ENCODE measurements at regions not wholly inside any gene's neighbourhood (a gene's known extent, or its start where the extent isn't known, plus 50 kb on each side); places are given as distances from the start of the nearest gene placed in this dataset.

GRCh38 chr1:194394676-194395075 lies 1208.3 kb upstream of the B3GALT2 start:
- Histone ChIP-seq H3K27ac (ENCODE audit: low read length) (no peak overlapping the region), H3K9ac (ENCODE audit: low read depth, low read length) (no peak overlapping the region), H3K9me3 (ENCODE audit: insufficient read depth, low read length, severe bottlenecking) (no peaks in the 10 kb centered on the region), H3K27me3 (ENCODE audit: insufficient read depth, low read length, poor library complexity) (no peaks in the 10 kb centered on the region), H3K4me1 (ENCODE audit: insufficient read depth, low read length) (no peaks in the 10 kb centered on the region), H3K4me2 (ENCODE audit: insufficient read depth, low read length) (no peak overlapping the region), H3K4me3 (ENCODE audit: low read depth in 1 of 2, low read length in 2 of 2) (no peak overlapping the region), H4K20me1 (ENCODE audit: insufficient read depth, low read length) (no peaks in the 10 kb centered on the region), H2AFZ (ENCODE audit: low read depth, low read length) (no peak overlapping the region), H3K79me2 (ENCODE audit: insufficient read depth, low read length) (no peaks in the 10 kb centered on the region), H3K36me3 (ENCODE audit: insufficient read depth, low read length) (no peaks in the 10 kb centered on the region)
- DNase-seq, result no peak
- no peak for ATAC-seq (ENCODE audit: insufficient read depth, low read depth)
- TF ChIP-seq CTCF (IDR thresholded peaks at IDR 0.05; ENCODE audit: borderline replicate concordance, extremely low read depth, low read length, poor library complexity, severe bottlenecking) (no peak), EZH2 (IDR thresholded peaks at IDR 0.05; ENCODE audit: borderline replicate concordance, low read depth, low read length, severe bottlenecking) (no peak)

- H3K4me2 ChIP-seq (ENCODE audit: insufficient read depth, low read length), result no peak overlapping the region
- no peak overlapping the region for H3K27ac ChIP-seq (ENCODE audit: low read length)
- H3K27me3 ChIP-seq (ENCODE audit: insufficient read depth, low read length, poor library complexity), result no peaks in the 10 kb centered on the region
- H3K9me3 ChIP-seq (ENCODE audit: insufficient read depth, low read length, severe bottlenecking), result no peaks in the 10 kb centered on the region
- H3K4me1 ChIP-seq (ENCODE audit: insufficient read depth, low read length), result no peaks in the 10 kb centered on the region
- no peak overlapping the region for H2AFZ ChIP-seq (ENCODE audit: low read depth, low read length)
- H4K20me1 ChIP-seq (ENCODE audit: insufficient read depth, low read length), result no peaks in the 10 kb centered on the region
- no peaks in the 10 kb centered on the region for H3K79me2 ChIP-seq (ENCODE audit: insufficient read depth, low read length)
- ATAC-seq (ENCODE audit: insufficient read depth, low read depth) (no peak), DNase-seq (no peak)
- no peaks in the 10 kb centered on the region for H3K36me3 ChIP-seq (ENCODE audit: insufficient read depth, low read length)
- no peak overlapping the region for H3K9ac ChIP-seq (ENCODE audit: low read depth, low read length)
- no peak for TF ChIP-seq EZH2 (IDR thresholded peaks at IDR 0.05; ENCODE audit: borderline replicate concordance, low read depth, low read length, severe bottlenecking)
- TF ChIP-seq CTCF (IDR thresholded peaks at IDR 0.05; ENCODE audit: borderline replicate concordance, extremely low read depth, low read length, poor library complexity, severe bottlenecking), result no peak
- H3K4me3 ChIP-seq (ENCODE audit: low read depth in 1 of 2, low read length in 2 of 2), result no peak overlapping the region
Observed at GRCh38 chr1:194387531-194387930, 1201.1 kb upstream of the B3GALT2 start.

- Histone ChIP-seq H3K4me1 (ENCODE audit: insufficient read depth, low read length) (no peaks in the 10 kb centered on the region), H3K9me3 (ENCODE audit: insufficient read depth, low read length, severe bottlenecking) (no peaks in the 10 kb centered on the region), H3K36me3 (ENCODE audit: insufficient read depth, low read length) (no peaks in the 10 kb centered on the region), H3K79me2 (ENCODE audit: insufficient read depth, low read length) (no peaks in the 10 kb centered on the region), H3K27me3 (ENCODE audit: insufficient read depth, low read length, poor library complexity) (no peaks in the 10 kb centered on the region), H3K4me2 (ENCODE audit: insufficient read depth, low read length) (no peak overlapping the region), H3K9ac (ENCODE audit: low read depth, low read length) (no peak overlapping the region), H2AFZ (ENCODE audit: low read depth, low read length) (no peak overlapping the region), H3K4me3 (ENCODE audit: low read depth in 1 of 2, low read length in 2 of 2) (no peak overlapping the region), H4K20me1 (ENCODE audit: insufficient read depth, low read length) (no peaks in the 10 kb centered on the region), H3K27ac (ENCODE audit: low read length) (no peak overlapping the region)
- DNase-seq (no peak), ATAC-seq (ENCODE audit: insufficient read depth, low read depth) (no peak)
- TF ChIP-seq EZH2 (IDR thresholded peaks at IDR 0.05; ENCODE audit: borderline replicate concordance, low read depth, low read length, severe bottlenecking), result no peak
- no peak for TF ChIP-seq CTCF (IDR thresholded peaks at IDR 0.05; ENCODE audit: borderline replicate concordance, extremely low read depth, low read length, poor library complexity, severe bottlenecking)
Observed at GRCh38 chr1:194378517-194378916, 1192.1 kb upstream of the B3GALT2 start.

- H3K27me3 ChIP-seq (ENCODE audit: insufficient read depth, low read length, poor library complexity), result no peaks in the 10 kb centered on the region
- no peaks in the 10 kb centered on the region for H3K4me1 ChIP-seq (ENCODE audit: insufficient read depth, low read length)
- no peak overlapping the region for H3K4me2 ChIP-seq (ENCODE audit: insufficient read depth, low read length)
- H3K9ac ChIP-seq (ENCODE audit: low read depth, low read length), result no peak overlapping the region
- H3K79me2 ChIP-seq (ENCODE audit: insufficient read depth, low read length), result no peaks in the 10 kb centered on the region
- no peak overlapping the region for H3K4me3 ChIP-seq (ENCODE audit: low read depth in 1 of 2, low read length in 2 of 2)
- ATAC-seq (ENCODE audit: insufficient read depth, low read depth) (no peak), DNase-seq (no peak)
- H3K9me3 ChIP-seq (ENCODE audit: insufficient read depth, low read length, severe bottlenecking), result no peaks in the 10 kb centered on the region
- H3K27ac ChIP-seq (ENCODE audit: low read length), result no peak overlapping the region
- H4K20me1 ChIP-seq (ENCODE audit: insufficient read depth, low read length), result no peaks in the 10 kb centered on the region
- TF ChIP-seq CTCF (IDR thresholded peaks at IDR 0.05; ENCODE audit: borderline replicate concordance, extremely low read depth, low read length, poor library complexity, severe bottlenecking) (no peak), EZH2 (IDR thresholded peaks at IDR 0.05; ENCODE audit: borderline replicate concordance, low read depth, low read length, severe bottlenecking) (no peak)
- H3K36me3 ChIP-seq (ENCODE audit: insufficient read depth, low read length), result no peaks in the 10 kb centered on the region
- no peak overlapping the region for H2AFZ ChIP-seq (ENCODE audit: low read depth, low read length)
Observed at GRCh38 chr1:194374649-194375048, 1188.2 kb upstream of the B3GALT2 start.
